ENCODE measurements at regions not wholly inside any gene's neighbourhood (a gene's known extent, or its start where the extent isn't known, plus 50 kb on each side); places are given as distances from the start of the nearest gene placed in this dataset.

GRCh38 chr15:85284497-85284896 is 95.9 kb upstream of the AKAP13 start:
- TF ChIP-seq CTCF (conservative IDR thresholded peaks at IDR 0.05) (no peak), ZFX (IDR thresholded peaks at IDR 0.05) (no peak)

Data from C4-2B (cell line).